WI38 (cell line): ENCODE measurements at regions not wholly inside any gene's neighbourhood (a gene's known extent, or its start where the extent isn't known, plus 50 kb on each side); places are given as distances from the start of the nearest gene placed in this dataset.
"Not testable (repeated sequence)": the region's sequence is repeated elsewhere in the genome, so short reads cannot be mapped to it uniquely, and the experiment has no call there.

ENCODE experiments used
- H3K4me3 ChIP-seq: 2 replicates; pipeline ENCODE4 v1.5.1; 2011; ENCODE audit warnings: low read depth, mild to moderate bottlenecking, control low read depth, low read length
- TF ChIP-seq, protein P1 (sequence below): IDR thresholded peaks from 2 replicates; pipeline ENCODE4 v1.5.1; 2012; ENCODE audit warnings: low read depth, mild to moderate bottlenecking, control low read depth, low read length

- TF ChIP-seq, protein P1, sequence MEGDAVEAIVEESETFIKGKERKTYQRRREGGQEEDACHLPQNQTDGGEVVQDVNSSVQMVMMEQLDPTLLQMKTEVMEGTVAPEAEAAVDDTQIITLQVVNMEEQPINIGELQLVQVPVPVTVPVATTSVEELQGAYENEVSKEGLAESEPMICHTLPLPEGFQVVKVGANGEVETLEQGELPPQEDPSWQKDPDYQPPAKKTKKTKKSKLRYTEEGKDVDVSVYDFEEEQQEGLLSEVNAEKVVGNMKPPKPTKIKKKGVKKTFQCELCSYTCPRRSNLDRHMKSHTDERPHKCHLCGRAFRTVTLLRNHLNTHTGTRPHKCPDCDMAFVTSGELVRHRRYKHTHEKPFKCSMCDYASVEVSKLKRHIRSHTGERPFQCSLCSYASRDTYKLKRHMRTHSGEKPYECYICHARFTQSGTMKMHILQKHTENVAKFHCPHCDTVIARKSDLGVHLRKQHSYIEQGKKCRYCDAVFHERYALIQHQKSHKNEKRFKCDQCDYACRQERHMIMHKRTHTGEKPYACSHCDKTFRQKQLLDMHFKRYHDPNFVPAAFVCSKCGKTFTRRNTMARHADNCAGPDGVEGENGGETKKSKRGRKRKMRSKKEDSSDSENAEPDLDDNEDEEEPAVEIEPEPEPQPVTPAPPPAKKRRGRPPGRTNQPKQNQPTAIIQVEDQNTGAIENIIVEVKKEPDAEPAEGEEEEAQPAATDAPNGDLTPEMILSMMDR: no peak
- H3K4me3 ChIP-seq: no peak overlapping the region
Observed at GRCh38 chr2:144749188-144749587, 229.3 kb upstream of the ZEB2 start.

GRCh38 chr2:144748443-144748842 lies 228.5 kb upstream of the ZEB2 start:
- H3K4me3 ChIP-seq: no peak overlapping the region
- TF ChIP-seq, protein P1: no peak

DNA sequence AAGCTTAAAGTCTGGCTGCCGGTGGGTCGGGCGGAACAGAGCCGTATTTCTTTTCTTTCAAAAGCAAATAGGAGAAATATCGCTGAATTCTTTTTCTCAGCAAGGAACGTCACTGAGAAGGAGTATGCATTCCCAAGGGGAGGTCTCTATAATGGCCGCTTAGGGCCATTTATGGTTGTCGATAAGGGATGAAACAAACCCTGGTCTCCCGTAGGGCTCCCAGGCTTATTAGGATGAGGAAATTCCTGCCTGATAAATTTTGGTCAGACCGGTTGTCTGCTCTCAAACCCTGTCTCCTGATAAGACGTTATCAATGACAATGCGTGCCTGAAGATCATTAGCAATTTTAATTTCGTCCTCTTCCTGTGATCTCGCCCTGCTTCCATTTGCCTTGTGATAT lies 227.7 kb upstream of the ZEB2 start:
- TF ChIP-seq, protein P1: no peak
- H3K4me3 ChIP-seq: no peak overlapping the region

DNA sequence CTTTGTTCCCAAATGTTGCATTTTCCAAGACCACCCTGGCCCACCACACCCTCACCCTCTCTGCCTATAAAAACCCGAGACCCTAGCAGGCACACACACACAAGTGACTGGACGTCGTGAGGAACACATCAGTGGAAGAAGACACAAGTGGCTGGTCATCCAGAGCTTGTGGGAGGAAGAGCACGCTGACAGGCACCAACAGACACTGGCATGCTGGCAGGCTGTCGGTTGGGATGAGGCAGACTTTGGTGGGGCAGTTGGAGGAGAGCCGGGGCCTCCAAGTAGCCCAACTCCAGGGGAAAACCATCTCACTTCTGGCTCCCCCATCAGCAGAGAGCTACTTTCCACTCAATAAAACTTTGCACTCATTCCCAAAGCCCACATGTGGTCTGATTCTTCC lies 225.5 kb upstream of the ZEB2 start:
- H3K4me3 ChIP-seq: no peak overlapping the region
- TF ChIP-seq, protein P1: no peak

- H3K4me3 ChIP-seq: no peak overlapping the region
- TF ChIP-seq, protein P1: no peak
Observed at GRCh38 chr2:144738749-144739148, 218.8 kb upstream of the ZEB2 start.

GRCh38 chr2:144730711-144731110 lies 210.8 kb upstream of the ZEB2 start:
- H3K4me3 ChIP-seq: no peak overlapping the region
- TF ChIP-seq, protein P1: no peak

DNA sequence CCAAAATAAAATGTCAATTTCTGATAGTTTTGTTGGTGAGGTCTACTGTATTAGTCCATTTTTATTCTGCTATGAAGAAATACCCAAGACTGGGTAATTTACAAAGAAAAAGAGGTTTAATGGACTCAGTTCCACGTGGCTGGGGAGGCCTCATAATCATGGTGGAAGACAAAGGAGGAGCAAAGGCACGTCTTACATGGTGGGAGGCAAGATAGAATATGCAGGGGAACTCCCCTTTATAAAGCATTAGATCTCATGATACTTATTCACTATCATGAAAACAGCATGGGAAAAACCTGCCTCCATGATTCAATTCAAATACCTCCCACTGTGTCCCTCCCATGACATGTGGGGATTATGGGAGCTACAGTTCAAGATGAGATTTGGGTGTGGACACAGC lies 204.5 kb upstream of the ZEB2 start:
- H3K4me3 ChIP-seq: not testable (repeated sequence)

DNA sequence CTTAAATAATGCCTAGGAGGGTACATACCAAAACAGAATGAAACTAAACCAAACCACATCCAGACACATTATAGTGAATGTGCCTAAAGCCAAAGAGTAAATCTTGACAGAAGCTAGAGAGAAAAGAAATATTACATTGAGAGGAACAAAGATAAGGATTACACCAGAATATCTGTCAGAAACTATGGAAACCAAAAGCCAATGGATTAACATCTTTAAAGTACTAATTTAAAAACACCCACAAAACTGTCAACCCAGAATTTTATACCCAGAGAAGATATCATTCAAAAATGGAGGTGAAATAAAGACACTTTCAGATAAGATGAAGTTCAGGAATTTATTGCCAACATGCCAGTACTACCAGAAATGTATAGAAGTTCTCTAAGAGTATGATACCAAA lies 198.5 kb upstream of the ZEB2 start:
- TF ChIP-seq, protein P1: no peak
- H3K4me3 ChIP-seq: no peak overlapping the region
